CD4-positive, CD25-positive, alpha-beta regulatory T cell (primary cell): ENCODE measurements at regions not wholly inside any gene's neighbourhood (a gene's known extent, or its start where the extent isn't known, plus 50 kb on each side); places are given as distances from the start of the nearest gene placed in this dataset.

ENCODE experiments used
- ATAC-seq, 2 donors: fragments of 150-1000 bp; cut with Tn5 transposase; one replicate each; pipeline ENCODE4 v1.10.0; 2021; ENCODE audit warnings: low read depth in 2 of 2, moderate number of reproducible peaks in 2 of 2, moderate library complexity in 1 of 2
- DNase-seq, 3 donors: peaks; one replicate each; pipeline versions ENCODE4 v3.0.0 to v3.0.0-alpha.2; 2012 to 2022; ENCODE audit warnings: mixed read lengths in 1 of 3
- H3K27ac ChIP-seq: one replicate; pipeline ENCODE4 v1.7.0; 2013; ENCODE audit warnings: mild to moderate bottlenecking, low read length; ENCODE audit not compliant: insufficient read depth, poor library complexity, severe bottlenecking
- H3K27me3 ChIP-seq: one replicate; pipeline ENCODE4 v1.7.0; 2013; ENCODE audit warnings: low read length; ENCODE audit not compliant: control insufficient read depth, insufficient read depth
- H3K36me3 ChIP-seq: one replicate; pipeline ENCODE4 v1.7.0; 2013; ENCODE audit warnings: mild to moderate bottlenecking, low read length, moderate library complexity; ENCODE audit not compliant: control insufficient read depth, insufficient read depth
- H3K4me1 ChIP-seq: 2 replicates; pipeline ENCODE4 v1.7.0; 2013; ENCODE audit warnings: mild to moderate bottlenecking, low read length; ENCODE audit not compliant: insufficient read depth, control insufficient read depth, poor library complexity, severe bottlenecking
- H3K4me3 ChIP-seq: one replicate; pipeline ENCODE4 v1.7.0; 2013; ENCODE audit warnings: low read depth, mild to moderate bottlenecking, low read length, moderate library complexity
- H3K9me3 ChIP-seq, 2 experiments: 1 replicate in 1 of 2; 2 replicates in 1 of 2; pipeline ENCODE4 v1.7.0; 2013; ENCODE audit warnings: low read length in 2 of 2, mild to moderate bottlenecking in 1 of 2, moderate library complexity in 1 of 2; ENCODE audit not compliant: control insufficient read depth in 2 of 2
- H3K27ac Mint-ChIP-seq, 3 donors: one replicate each; pipeline ENCODE4 v1.8.0; 2020 to 2022; ENCODE audit warnings: mild to moderate bottlenecking in 3 of 3, mixed read lengths in 3 of 3, moderate library complexity in 2 of 3
- H3K27me3 Mint-ChIP-seq: one replicate; pipeline ENCODE4 v1.8.0; 2022; ENCODE audit warnings: mild to moderate bottlenecking, mixed read lengths
- H3K36me3 Mint-ChIP-seq: one replicate; pipeline ENCODE4 v1.8.0; 2020; ENCODE audit warnings: mixed read lengths
- H3K4me1 Mint-ChIP-seq, 4 donors: one replicate each; pipeline ENCODE4 v1.8.0; 2020 to 2022; ENCODE audit warnings: mixed read lengths in 4 of 4, mild to moderate bottlenecking in 1 of 4
- H3K4me3 Mint-ChIP-seq, 4 donors: one replicate each; pipeline ENCODE4 v1.8.0; 2020 to 2022; ENCODE audit warnings: mild to moderate bottlenecking in 4 of 4, mixed read lengths in 4 of 4, moderate library complexity in 3 of 4
- H3K9me3 Mint-ChIP-seq, 7 donors: one replicate each; pipeline ENCODE4 v1.8.0; 2020 to 2022; ENCODE audit warnings: mixed read lengths in 7 of 7, mild to moderate bottlenecking in 3 of 7, moderate library complexity in 2 of 7

GRCh38 chr5:20656262-20656661 lies 668.3 kb upstream of the CDH18 start:
- peaks cover 0 to 10% (median 7%) of the 10 kb centered on the region in 7 donors for H3K9me3 Mint-ChIP-seq
- no peaks in the 10 kb centered on the region for H3K36me3 Mint-ChIP-seq
- H3K27me3 Mint-ChIP-seq = no peaks in the 10 kb centered on the region
- H3K9me3 ChIP-seq = no peaks in the 10 kb centered on the region
- H3K4me1 Mint-ChIP-seq = no peaks in the 10 kb centered on the region
- no peaks in the 10 kb centered on the region for H3K4me1 ChIP-seq
- H3K27ac ChIP-seq = no peak overlapping the region
- DNase-seq (no peak), ATAC-seq (no peak)
- no peaks in the 10 kb centered on the region for H3K27me3 ChIP-seq
- no peaks in the 10 kb centered on the region for H3K36me3 ChIP-seq
- H3K4me3 Mint-ChIP-seq = no peak overlapping the region
- no peak overlapping the region for H3K27ac Mint-ChIP-seq
- no peak overlapping the region for H3K4me3 ChIP-seq

- no peak overlapping the region for H3K27ac ChIP-seq
- DNase-seq (no peak), ATAC-seq (no peak)
- Mint-ChIP-seq H3K36me3 (no peaks in the 10 kb centered on the region), H3K4me1 (no peaks in the 10 kb centered on the region), H3K27me3 (no peaks in the 10 kb centered on the region), H3K27ac (no peak overlapping the region), H3K9me3 (peaks cover 2 to 15% (median 12%) of the 10 kb centered on the region in 7 donors), H3K4me3 (no peak overlapping the region)
- H3K36me3 ChIP-seq = no peaks in the 10 kb centered on the region
- H3K4me3 ChIP-seq = no peak overlapping the region
- no peaks in the 10 kb centered on the region for H3K27me3 ChIP-seq
- no peaks in the 10 kb centered on the region for H3K4me1 ChIP-seq
- H3K9me3 ChIP-seq = no peaks in the 10 kb centered on the region
Observed at GRCh38 chr5:20655211-20655610, 667.2 kb upstream of the CDH18 start.

- no peaks in the 10 kb centered on the region for H3K36me3 ChIP-seq
- H3K4me1 ChIP-seq = no peaks in the 10 kb centered on the region
- Mint-ChIP-seq H3K27ac (no peak overlapping the region), H3K27me3 (no peaks in the 10 kb centered on the region), H3K9me3 (peaks cover 2 to 20% (median 14%) of the 10 kb centered on the region in 7 donors), H3K4me1 (no peaks in the 10 kb centered on the region), H3K4me3 (no peak overlapping the region), H3K36me3 (no peaks in the 10 kb centered on the region)
- no peak for DNase-seq
- no peak overlapping the region for H3K4me3 ChIP-seq
- no peaks in the 10 kb centered on the region for H3K9me3 ChIP-seq
- ATAC-seq = no peak
- no peaks in the 10 kb centered on the region for H3K27me3 ChIP-seq
- H3K27ac ChIP-seq = no peak overlapping the region
Observed at GRCh38 chr5:20654746-20655145, 666.7 kb upstream of the CDH18 start.

- DNase-seq (no peak), ATAC-seq (no peak)
- Histone ChIP-seq H3K9me3 (no peaks in the 10 kb centered on the region), H3K27me3 (no peaks in the 10 kb centered on the region), H3K4me3 (no peak overlapping the region), H3K4me1 (no peaks in the 10 kb centered on the region), H3K36me3 (no peaks in the 10 kb centered on the region), H3K27ac (no peak overlapping the region)
- Mint-ChIP-seq H3K27me3 (no peaks in the 10 kb centered on the region), H3K36me3 (no peaks in the 10 kb centered on the region), H3K4me3 (no peak overlapping the region), H3K9me3 (peaks cover 2 to 26% (median 18%) of the 10 kb centered on the region in 7 donors), H3K27ac (no peak overlapping the region), H3K4me1 (no peaks in the 10 kb centered on the region)
Observed at GRCh38 chr5:20654033-20654432, 666.0 kb upstream of the CDH18 start.

GRCh38 chr5:20649966-20650365 lies 662.0 kb upstream of the CDH18 start:
- Mint-ChIP-seq H3K9me3 (peaks cover 2 to 25% (median 16%) of the 10 kb centered on the region in 7 donors), H3K4me1 (no peaks in the 10 kb centered on the region), H3K27me3 (no peaks in the 10 kb centered on the region), H3K36me3 (no peaks in the 10 kb centered on the region), H3K4me3 (no peak overlapping the region), H3K27ac (no peak overlapping the region)
- Histone ChIP-seq H3K27ac (no peak overlapping the region), H3K9me3 (peaks cover 0 to 11% of the 10 kb centered on the region in 2 experiments), H3K4me3 (no peak overlapping the region), H3K36me3 (no peaks in the 10 kb centered on the region), H3K27me3 (no peaks in the 10 kb centered on the region), H3K4me1 (no peaks in the 10 kb centered on the region)
- DNase-seq (no peak), ATAC-seq (no peak)

GRCh38 chr5:20648981-20649380 lies 661.0 kb upstream of the CDH18 start:
- H3K9me3 ChIP-seq = peaks cover 0 to 11% of the 10 kb centered on the region in 2 experiments
- H3K4me1 Mint-ChIP-seq = no peaks in the 10 kb centered on the region
- peaks cover 2 to 25% (median 16%) of the 10 kb centered on the region in 7 donors for H3K9me3 Mint-ChIP-seq
- H3K36me3 Mint-ChIP-seq = no peaks in the 10 kb centered on the region
- no peak for DNase-seq
- no peaks in the 10 kb centered on the region for H3K27me3 Mint-ChIP-seq
- no peaks in the 10 kb centered on the region for H3K36me3 ChIP-seq
- no peak overlapping the region for H3K27ac ChIP-seq
- no peak overlapping the region for H3K27ac Mint-ChIP-seq
- H3K4me1 ChIP-seq = no peaks in the 10 kb centered on the region
- H3K4me3 ChIP-seq = no peak overlapping the region
- H3K4me3 Mint-ChIP-seq = no peak overlapping the region
- no peak for ATAC-seq
- H3K27me3 ChIP-seq = no peaks in the 10 kb centered on the region

- Mint-ChIP-seq H3K4me1 (peaks cover 0 to 3% (median 0%) of the 10 kb centered on the region in 4 donors), H3K27ac (no peak overlapping the region), H3K4me3 (no peak overlapping the region), H3K9me3 (peaks cover 0 to 19% (median 6%) of the 10 kb centered on the region in 7 donors), H3K36me3 (no peaks in the 10 kb centered on the region), H3K27me3 (no peaks in the 10 kb centered on the region)
- Histone ChIP-seq H3K27me3 (no peaks in the 10 kb centered on the region), H3K4me1 (no peaks in the 10 kb centered on the region), H3K36me3 (no peaks in the 10 kb centered on the region), H3K27ac (no peak overlapping the region), H3K4me3 (no peak overlapping the region), H3K9me3 (peaks cover 3 to 21% of the 10 kb centered on the region in 2 experiments)
- ATAC-seq (no peak), DNase-seq (no peak)
Observed at GRCh38 chr5:20636686-20637085, 648.7 kb upstream of the CDH18 start.

- Histone ChIP-seq H3K27me3 (no peaks in the 10 kb centered on the region), H3K27ac (no peak overlapping the region), H3K4me1 (no peaks in the 10 kb centered on the region), H3K4me3 (no peak overlapping the region), H3K36me3 (no peaks in the 10 kb centered on the region), H3K9me3 (peaks cover 0 to 4% of the 10 kb centered on the region in 2 experiments)
- Mint-ChIP-seq H3K36me3 (no peaks in the 10 kb centered on the region), H3K4me3 (no peak overlapping the region), H3K27ac (no peak overlapping the region), H3K9me3 (peaks cover 0 to 8% (median 1%) of the 10 kb centered on the region in 7 donors), H3K27me3 (no peaks in the 10 kb centered on the region), H3K4me1 (no peaks in the 10 kb centered on the region)
- ATAC-seq (no peak), DNase-seq (no peak)
Observed at GRCh38 chr5:20619591-20619990, 631.6 kb upstream of the CDH18 start.
